Mesothelial cell of epicardium (in vitro differentiated cells): ENCODE measurements at regions not wholly inside any gene's neighbourhood (a gene's known extent, or its start where the extent isn't known, plus 50 kb on each side); places are given as distances from the start of the nearest gene placed in this dataset.

Experiments
- DNase-seq, 2 experiments: peaks; one replicate each; pipeline ENCODE4 v3.0.0; 2021; ENCODE audit warnings: low spot score in 2 of 2; ENCODE audit not compliant: unreplicated experiment in 2 of 2
- H3K27ac Mint-ChIP-seq: 2 replicates; pipeline ENCODE4 v1.8.0; 2021; ENCODE audit warnings: mixed read lengths
- H3K27me3 Mint-ChIP-seq: 2 replicates; pipeline ENCODE4 v1.8.0; 2021; ENCODE audit warnings: low read depth, mixed read lengths
- H3K36me3 Mint-ChIP-seq: 2 replicates; pipeline ENCODE4 v1.8.0; 2021; ENCODE audit warnings: mixed read lengths
- H3K4me1 Mint-ChIP-seq: 2 replicates; pipeline ENCODE4 v1.8.0; 2021; ENCODE audit warnings: mixed read lengths
- H3K4me3 Mint-ChIP-seq: 2 replicates; pipeline ENCODE4 v1.8.0; 2021; ENCODE audit warnings: mild to moderate bottlenecking, moderate library complexity, mixed read lengths
- H3K9me3 Mint-ChIP-seq: 2 replicates; pipeline ENCODE4 v1.8.0; 2021; ENCODE audit warnings: mixed read lengths
- CTCF ChIP-seq: fragments of 200-600 bp; sonication (generic); IDR thresholded peaks from one replicate; pipeline ENCODE4 v1.5.0; 2021; ENCODE audit warnings: antibody characterized with exemption; ENCODE audit not compliant: unreplicated experiment

- DNase-seq = no peak
- H3K9me3 Mint-ChIP-seq = peaks cover 28% of the 10 kb centered on the region
- no peak overlapping the region for H3K4me3 Mint-ChIP-seq
- no peak for TF ChIP-seq CTCF
- H3K27ac Mint-ChIP-seq = no peak overlapping the region
- H3K36me3 Mint-ChIP-seq = no peaks in the 10 kb centered on the region
- peaks cover 26% of the 10 kb centered on the region for H3K27me3 Mint-ChIP-seq
- no peaks in the 10 kb centered on the region for H3K4me1 Mint-ChIP-seq
These were observed 225.8 kb downstream of the PTPRU start for GRCh38 chr1:29462096-29462495.

- Mint-ChIP-seq H3K4me1 (no peaks in the 10 kb centered on the region), H3K4me3 (no peak overlapping the region), H3K36me3 (no peaks in the 10 kb centered on the region), H3K27ac (no peak overlapping the region), H3K27me3 (peaks cover 31% of the 10 kb centered on the region), H3K9me3 (peaks cover 26% of the 10 kb centered on the region)
- no peak for DNase-seq
- TF ChIP-seq CTCF = no peak
These were observed 224.9 kb downstream of the PTPRU start for GRCh38 chr1:29461115-29461739.

GRCh38 chr1:29460694-29461093, 224.4 kb downstream of the PTPRU start:
- no peak for TF ChIP-seq CTCF
- Mint-ChIP-seq H3K4me3 (no peak overlapping the region), H3K27me3 (peaks cover 37% of the 10 kb centered on the region), H3K36me3 (no peaks in the 10 kb centered on the region), H3K27ac (no peak overlapping the region), H3K4me1 (no peaks in the 10 kb centered on the region), H3K9me3 (peaks cover 26% of the 10 kb centered on the region)
- no peak for DNase-seq

- H3K9me3 Mint-ChIP-seq = peaks cover 22% of the 10 kb centered on the region
- H3K27ac Mint-ChIP-seq = no peak overlapping the region
- TF ChIP-seq CTCF = no peak
- no peaks in the 10 kb centered on the region for H3K36me3 Mint-ChIP-seq
- no peak overlapping the region for H3K4me3 Mint-ChIP-seq
- H3K4me1 Mint-ChIP-seq = no peaks in the 10 kb centered on the region
- DNase-seq = no peak
- peaks cover 41% of the 10 kb centered on the region for H3K27me3 Mint-ChIP-seq
These were observed 223.8 kb downstream of the PTPRU start for GRCh38 chr1:29460041-29460610.

- no peak overlapping the region for H3K4me3 Mint-ChIP-seq
- H3K27me3 Mint-ChIP-seq = peaks cover 41% of the 10 kb centered on the region
These were observed 223.3 kb downstream of the PTPRU start for GRCh38 chr1:29459620-29459945.

More at GRCh38 chr1:29459620-29459945, 223.3 kb downstream of the PTPRU start:
- no peak for TF ChIP-seq CTCF
- Mint-ChIP-seq H3K36me3 (no peaks in the 10 kb centered on the region), H3K27ac (no peak overlapping the region), H3K4me1 (no peaks in the 10 kb centered on the region), H3K9me3 (peaks cover 17% of the 10 kb centered on the region)
- DNase-seq = no peak
